ENCODE measurements at regions not wholly inside any gene's neighbourhood (a gene's known extent, or its start where the extent isn't known, plus 50 kb on each side); places are given as distances from the start of the nearest gene placed in this dataset.

DNA sequence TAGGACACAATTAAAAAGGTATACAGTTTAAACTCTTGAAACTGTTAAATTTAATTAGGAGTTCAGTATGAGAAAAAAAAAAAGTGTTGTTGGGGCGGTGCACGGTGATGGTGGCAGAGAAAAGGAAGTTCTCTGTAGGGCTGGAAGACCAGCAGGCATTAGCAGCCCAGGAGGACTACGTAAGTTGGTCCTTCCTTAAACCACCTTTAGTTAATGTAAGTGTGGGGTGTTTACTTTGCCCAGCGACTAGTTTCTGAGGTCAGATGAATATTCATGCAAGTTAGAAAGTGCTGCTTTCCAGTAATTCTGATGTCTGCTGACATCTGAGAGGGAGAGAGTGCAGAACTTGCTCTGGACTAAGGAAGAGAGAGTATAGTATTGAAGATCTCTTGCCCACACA, 54.9 kb downstream of the NKX2-1 start:
- no peak for DNase-seq (ENCODE audit: low spot score)

DNA sequence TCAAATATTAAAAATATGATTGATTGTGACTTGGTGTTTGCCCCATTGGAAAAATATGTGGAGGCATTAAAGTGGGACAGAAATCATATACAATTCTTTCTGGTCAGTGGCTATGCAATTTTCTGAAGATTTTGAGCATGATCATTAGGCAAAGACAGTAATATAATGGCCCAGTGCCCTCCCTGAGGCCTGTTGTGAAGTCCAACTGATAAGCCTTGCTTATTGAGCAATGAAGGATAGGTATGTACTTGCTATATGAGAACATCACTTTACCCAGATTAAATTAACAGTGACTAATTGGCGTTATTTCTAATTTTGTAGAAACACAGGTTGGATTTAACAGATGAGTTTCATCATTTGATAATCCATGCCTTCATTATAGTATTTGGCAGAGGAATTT, 57.1 kb downstream of the NKX2-1 start:
- DNase-seq (ENCODE audit: low spot score): no peak

DNA sequence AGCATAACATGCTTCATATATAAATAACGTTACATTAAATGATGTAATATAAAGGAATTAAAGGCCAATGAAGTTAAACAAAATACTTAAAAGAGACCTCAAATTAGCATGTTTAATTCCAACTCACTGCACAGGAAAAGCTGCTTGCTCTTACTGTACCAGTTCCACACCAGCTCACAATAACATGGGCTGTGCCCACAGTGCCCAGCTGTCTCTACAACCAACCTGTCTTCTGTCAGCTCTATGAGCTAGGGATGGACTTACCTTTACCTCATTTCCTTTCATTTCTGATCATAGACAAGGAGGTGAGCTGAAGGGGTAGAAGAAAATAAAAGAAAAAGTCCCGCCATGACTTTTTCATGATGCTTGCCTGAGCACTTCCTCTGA, 64.8 kb downstream of the NKX2-1 start:
- no peak for DNase-seq (ENCODE audit: low spot score)

DNA sequence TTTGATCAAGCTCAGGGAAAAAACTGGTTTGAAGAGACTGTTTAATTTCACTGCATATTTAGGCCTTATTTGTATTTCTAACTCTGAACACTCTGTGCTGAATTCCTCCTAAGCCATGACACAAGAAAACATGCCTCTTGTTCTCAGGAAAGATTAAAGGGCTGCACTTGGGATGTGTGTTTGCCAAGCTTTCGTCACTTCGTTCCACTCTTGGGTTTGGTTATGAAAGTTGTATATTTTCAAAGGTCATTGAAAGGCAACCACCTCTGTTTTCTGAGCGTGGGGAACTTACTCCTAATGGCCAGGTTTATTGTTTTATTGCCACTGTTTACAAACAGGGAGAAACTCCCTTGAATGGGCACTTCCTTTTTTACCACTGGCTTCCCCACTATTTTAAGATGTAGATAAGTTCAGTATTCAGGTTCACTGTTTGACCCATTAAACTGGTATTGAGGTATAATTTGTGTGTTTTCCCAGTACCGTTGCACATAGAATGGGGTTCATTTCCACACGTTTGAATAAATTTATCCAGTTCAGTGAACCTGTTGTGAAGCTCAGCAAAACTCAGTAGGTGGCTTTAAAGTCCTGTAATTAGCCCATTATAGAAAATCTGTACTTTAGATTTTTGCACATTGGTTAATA, 65.3 kb downstream of the NKX2-1 start:
- peak; percentile 20 for DNase-seq (ENCODE audit: low spot score)

DNA sequence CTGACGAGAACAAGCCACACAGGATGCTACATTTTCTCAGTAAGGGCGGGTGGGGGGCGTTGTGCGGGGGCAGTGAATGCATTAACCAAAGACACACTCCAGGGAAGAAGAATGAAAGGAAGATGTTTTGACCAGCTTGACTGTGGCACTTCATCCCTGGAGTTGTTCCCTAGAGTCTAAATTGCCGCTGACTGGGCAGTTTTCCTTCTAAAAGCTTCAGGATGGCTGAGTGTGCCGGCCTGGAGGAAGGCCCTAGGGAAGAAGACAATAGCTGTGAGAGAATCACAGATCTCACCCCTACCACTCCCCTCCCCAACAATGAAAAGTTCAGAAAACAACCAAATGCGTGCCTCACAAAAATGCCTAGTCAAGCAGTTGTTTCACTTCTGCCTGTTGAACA, 67.2 kb downstream of the NKX2-1 start:
- DNase-seq (ENCODE audit: low spot score): no peak

DNA sequence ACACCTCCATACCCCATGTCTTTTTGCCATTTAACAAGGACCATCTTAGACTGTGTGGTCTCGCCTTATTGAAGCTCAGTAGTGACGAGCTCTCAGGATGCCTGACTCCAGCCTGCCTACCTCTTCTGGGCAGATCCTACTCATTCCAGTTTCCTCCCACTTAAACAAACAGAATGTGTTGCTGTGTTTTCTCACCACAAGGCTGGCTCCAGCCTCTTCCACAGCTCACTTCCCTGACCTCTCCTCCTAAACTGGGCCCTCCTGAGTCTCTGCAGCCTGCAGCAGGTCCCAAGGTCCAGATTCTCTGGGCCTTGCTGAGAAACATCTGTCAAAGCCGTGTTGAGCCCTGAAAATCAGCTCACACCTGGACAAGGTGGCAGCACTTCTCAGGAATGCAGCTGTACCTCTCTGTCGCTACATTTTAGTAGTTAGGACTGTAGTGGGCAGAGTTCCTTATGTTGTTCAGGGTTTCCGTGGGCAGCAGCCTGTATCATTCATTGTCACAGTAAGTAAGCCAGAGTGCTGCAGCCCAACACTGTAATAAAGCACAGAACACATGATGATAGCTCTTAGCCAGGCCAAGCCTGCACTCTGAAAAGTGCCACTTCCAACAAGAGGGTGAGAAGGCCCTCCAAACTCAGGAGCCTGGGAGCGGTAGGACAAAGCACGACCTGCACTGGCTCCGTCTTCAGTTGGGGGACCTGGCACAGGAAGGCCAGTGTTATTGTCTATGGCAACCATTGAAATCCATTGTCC, 68.5 kb downstream of the NKX2-1 start:
- no peak for DNase-seq (ENCODE audit: low spot score)

DNA sequence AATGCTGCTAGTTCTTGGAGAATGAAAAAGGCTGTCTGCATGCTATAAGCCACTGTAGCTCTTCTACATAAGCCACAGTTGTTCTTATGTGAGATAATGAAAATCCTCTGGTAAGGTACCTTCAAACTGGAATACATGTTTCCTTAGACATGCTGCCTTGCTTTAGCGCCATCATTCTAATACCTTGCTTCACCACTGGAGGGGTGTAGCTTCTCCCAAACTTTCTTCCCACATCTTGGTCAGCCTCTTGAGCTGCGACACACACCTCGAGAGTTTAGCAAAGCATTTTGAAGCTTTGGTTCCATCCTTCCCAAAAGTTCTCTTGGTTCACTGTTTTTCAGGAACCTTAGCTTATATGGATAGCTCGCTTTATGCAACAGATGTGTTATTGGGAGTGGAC, 69.5 kb downstream of the NKX2-1 start:
- DNase-seq (ENCODE audit: low spot score): no peak

DNA sequence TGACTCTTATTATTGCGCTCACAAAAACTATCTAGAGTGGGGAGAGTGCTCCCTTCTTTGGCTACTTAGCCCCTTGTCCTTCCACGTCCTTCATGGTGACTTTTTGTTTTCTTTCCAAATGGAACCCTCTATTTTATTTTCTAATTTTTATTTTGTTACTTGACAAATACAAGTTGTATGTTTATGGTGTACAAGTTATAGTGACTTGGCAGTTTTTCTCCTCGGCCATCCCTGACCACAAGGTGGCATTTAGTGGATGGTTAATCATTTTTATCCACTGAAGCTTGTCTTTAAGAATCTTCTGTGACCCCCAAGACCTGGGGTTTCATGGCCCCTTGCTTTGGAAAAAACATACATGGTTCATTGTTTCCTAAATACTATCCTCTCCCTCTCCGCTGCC, 70.1 kb downstream of the NKX2-1 start:
- DNase-seq (ENCODE audit: low spot score): no peak

DNA sequence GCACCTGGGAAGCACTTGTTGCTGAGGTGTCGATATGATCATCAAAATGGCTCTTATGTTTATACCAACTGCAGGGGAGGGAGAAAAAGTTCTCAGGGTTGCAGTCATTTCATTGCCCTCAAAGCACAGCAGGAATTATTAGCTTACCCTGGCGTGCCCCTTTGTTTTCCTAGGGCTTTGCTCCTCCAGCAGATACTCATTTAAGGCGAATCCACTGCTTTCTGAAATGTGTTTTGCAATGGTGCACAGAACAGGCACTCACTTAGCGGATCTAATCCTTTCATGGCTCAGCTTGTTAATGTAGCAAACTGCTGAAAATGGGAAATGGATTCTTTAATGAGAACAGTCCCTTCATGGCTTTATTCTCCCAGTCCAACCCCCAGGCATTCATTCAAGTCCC, 76.7 kb downstream of the NKX2-1 start:
- DNase-seq (ENCODE audit: low spot score): no peak

DNA sequence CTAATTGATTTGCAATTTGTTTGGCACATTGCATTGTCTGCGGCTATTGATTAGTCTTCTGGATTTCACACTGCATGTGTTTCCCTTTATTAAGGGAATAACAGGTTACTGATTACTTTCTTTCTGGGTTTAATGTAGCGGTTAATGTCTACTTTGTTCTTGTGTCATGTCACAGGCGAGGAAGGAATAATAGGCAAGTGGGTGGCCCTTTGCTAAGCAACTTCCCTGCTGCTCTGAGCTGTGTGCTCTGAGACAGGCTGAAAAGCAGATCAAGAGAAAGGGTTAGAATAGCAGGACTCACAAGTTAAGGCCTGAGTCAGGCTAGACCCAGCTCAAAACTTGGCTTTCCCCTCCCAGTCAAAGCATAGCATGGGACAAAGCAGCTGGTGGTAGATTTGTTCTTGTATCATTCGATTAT, 77.2 kb downstream of the NKX2-1 start:
- DNase-seq (ENCODE audit: low spot score): no peak

DNA sequence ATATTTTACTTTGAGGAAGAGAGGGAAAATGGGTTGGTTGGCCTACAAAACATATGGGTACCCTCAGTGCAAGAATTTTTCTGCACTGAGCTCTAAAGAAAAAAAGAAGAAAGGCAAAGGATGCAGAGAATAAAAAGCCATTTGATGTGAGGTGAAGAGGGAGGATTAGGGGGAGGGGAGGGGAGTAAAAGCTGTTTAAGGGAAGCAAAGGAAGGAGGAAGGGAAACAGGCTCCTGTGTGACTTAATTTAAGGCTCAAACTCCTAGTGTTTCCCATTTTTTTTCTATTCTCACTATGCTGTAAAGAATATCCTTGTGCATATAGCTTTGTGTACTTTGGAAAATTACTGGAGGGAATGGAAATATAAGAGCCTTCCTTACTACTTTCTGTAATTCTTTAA, 78.7 kb downstream of the NKX2-1 start:
- DNase-seq (ENCODE audit: low spot score): no peak

DNA sequence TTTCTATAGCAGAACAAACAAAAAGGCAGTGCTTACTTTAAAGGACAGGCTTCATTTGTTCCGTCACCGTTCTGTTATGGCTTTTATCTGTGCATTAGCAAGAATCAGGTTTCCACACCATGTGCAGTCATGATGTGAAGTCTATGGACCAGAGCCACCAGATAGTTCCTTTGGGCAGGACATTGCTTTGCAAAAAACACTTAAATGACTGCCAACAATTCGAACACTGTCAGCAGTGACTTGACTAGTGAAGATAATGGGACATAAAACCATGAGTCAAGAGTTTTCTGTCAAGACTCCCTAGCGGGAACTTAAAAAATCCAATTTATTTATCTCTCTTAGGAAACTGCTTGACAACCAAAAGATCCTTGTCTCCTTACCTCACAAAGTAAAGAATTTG, 80.3 kb downstream of the NKX2-1 start:
- DNase-seq (ENCODE audit: low spot score): no peak

DNA sequence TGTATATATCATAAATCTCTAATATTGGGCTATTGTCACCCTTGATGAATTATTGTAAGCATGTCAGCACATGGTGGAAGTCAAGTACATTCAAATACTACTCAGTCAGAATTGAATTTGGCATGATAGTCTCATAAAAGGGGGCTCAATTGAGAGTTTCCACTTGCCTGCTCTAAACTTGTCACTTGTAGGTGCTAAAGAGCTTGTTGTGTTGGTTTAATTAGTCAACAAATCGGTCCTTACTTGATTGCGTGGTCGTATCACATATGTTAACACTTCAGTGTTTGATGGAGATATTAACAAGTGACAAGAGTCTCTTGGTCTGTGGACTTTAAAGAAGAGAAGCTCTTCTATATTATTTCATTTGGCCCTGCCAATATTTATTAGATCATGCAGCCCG, 81.1 kb downstream of the NKX2-1 start:
- no peak for DNase-seq (ENCODE audit: low spot score)

DNA sequence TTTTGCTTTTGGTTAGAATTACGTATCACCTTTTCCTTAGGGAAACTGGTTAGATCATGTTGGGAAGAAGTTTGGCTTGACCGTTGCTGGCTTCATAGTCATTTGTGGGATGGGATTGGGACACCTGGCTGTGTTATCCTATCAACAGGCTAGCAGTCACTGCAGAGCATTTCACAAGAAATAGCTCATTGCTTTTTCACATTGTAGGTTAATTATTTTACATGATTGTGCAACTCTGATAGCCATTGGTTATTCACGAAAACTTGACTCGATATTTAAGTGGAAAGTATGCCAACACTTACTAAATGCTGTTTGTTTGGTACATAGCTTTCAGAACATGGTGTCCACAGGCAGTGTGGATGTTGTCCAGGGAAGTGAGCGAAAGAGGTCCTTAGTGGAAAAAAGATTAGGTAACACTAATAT, 89.4 kb downstream of the NKX2-1 start:
- DNase-seq (ENCODE audit: low spot score): no peak

DNA sequence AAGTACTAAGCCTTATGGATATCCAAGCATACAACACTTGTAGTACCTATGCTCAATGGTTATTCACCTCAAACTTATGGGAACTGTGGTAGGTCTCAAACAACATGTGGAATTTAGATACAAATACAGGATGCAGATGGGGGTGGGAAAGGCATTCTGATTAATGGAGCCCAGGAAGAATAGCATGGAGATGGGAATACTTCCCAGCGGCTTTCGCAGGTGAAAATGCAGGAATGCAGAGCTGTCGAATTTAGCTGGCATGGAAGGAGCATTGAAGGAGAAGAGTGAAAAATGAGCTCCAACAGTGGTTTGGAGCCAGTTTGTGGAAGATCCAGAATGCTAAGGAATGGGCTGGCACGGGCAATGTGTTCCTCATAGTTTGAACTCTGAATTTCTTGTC, 89.9 kb downstream of the NKX2-1 start:
- DNase-seq (ENCODE audit: low spot score): no peak

DNA sequence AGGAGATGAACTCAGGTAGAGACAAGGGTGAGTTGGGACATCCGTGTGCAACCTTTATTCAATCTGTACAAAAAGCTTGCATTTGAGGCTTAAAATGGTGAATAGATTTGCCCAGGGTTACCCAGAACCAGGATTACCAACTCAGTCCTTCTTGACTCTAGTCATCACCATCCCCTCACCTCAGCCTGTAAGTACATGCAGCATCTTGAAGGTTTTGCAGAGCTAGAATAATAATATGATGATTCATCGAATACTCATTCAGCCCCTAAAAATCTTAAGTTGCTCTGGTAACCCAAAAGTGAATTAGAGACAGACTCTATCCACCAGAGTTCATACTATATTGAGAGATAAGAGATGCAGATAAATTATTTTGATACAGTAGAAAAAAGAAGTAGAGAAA, 90.3 kb downstream of the NKX2-1 start:
- no peak for DNase-seq (ENCODE audit: low spot score)

DNA sequence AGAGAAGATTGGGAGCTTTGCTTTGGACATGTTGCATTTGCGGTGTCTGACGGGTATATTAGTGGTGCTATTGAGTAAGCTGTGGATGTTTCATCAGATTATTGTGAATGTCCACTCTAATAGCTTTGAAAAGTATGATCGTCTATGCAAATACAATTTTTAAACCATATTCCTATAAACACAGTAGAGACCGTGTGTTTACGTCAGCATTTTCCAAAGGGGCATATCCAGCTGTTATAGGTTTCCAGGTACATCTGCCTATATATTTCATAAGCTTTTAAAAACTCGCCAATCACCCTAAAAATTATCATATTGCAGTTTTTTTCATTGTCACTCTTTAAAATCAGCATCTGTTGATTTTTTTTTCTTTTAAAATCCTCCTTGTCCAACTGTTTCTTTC, 91.7 kb downstream of the NKX2-1 start:
- no peak for DNase-seq (ENCODE audit: low spot score)

DNA sequence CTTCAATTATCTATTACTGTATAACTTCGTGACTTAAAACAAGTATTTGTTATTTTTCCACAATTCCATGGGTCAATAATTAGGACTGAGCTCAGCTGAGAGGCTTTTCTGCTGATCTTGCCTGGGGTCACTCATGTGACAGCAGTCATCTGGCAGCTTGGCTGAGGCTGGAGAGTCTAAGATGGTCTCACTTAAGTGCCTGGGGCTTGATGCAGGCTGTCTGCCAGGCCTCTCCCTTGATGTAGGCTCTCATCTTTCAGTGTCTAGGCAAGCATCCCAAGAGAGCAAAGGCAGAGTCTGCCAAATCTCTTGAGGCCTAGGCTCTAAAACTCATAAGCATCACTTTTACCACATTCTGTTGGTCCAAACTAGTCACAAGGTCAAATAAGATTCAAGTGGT, 93.2 kb downstream of the NKX2-1 start:
- DNase-seq (ENCODE audit: low spot score): no peak

DNA sequence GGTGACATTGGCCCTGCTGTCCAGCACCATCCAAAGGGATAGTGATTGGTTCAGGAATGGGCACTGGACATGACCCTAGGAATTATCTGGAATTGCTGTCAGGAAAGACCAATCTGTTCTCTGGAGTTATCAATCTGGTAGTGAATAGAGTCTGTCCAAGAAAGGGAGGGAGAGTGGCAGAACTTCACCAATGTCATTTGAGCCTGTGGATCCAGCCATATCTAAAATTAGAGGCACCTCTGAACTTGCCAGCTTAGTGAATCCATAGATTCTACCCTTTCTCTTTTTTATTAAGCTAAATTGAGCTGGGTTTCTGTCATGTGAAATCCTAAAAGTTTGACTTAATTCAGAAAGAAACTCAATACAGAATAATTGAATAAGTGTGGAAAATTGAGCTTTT, 93.9 kb downstream of the NKX2-1 start:
- DNase-seq (ENCODE audit: low spot score): no peak

DNA sequence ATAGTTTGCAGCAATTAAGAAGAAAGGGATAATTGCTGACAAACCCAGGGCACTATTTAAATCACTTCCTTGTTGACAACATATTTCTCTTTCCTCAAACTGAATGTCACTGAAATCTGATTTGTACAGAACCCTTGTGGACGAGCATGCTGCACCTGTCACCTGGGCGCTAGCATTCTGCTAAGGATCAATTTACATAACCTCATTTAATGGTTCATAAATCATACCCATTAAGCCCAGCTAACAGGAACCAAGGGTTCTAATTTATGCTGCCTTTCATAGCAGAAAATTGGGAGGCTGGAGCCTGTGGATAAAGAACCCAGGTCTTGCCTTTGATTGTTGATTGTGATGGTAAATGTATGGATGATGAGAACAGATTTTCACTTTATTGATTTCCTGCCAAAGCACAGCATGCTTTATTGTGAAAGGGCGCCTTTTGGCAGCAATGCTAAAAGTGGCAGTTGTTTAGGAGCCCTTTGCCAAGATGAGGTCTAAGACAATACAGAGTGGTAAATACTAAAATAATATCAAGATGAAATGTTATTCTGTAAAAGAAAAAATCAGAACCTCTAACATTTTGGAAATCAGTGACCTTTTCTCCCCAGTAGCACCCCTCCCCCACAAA, 95.4 kb downstream of the NKX2-1 start:
- no peak for DNase-seq (ENCODE audit: low spot score)

DNA sequence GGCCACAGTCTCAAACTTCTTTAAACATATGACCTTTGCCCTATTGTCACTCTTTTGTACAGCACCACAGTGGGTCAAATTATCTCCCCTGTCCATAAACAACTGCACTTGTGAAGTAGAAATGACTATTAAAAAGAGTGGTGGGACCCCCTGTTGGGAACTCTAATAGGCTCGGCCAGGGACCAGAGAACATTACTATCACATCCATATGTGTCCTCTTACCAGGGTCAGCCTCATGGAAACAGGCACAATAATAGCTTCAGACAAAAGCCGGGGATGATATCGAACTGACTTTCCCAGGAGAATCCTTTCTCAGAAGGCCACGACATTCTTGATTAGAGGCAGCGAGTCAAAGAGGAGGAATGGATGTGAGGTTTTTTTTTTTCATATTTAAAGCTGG, 96.6 kb downstream of the NKX2-1 start:
- no peak for DNase-seq (ENCODE audit: low spot score)

DNA sequence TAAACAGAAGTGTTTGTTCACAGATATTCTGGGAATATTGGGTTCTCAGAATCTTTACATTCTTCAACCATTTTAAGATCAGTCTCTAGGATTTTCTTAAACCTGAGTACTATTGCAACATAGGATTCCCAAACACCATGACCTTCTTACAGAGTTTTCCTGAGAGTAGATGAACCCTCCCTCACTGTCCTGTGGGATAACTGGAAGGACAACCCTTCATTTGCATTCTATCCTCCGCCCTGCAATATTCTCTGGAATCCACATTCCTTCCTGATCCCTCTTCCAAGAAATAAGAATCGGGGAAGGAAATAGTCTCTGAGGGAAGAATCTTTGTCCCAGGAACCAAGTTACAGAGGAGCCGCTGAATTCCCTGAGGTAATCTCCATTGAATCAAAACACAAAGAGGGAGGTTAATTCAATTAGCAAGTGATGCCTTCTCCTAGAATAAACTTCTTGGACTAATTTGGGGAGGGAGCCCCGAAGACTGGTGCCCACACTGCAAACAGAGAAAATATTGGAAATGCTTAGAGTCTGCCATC, 99.8 kb upstream of the MBIP start:
- no peak for DNase-seq (ENCODE audit: low spot score)

DNA sequence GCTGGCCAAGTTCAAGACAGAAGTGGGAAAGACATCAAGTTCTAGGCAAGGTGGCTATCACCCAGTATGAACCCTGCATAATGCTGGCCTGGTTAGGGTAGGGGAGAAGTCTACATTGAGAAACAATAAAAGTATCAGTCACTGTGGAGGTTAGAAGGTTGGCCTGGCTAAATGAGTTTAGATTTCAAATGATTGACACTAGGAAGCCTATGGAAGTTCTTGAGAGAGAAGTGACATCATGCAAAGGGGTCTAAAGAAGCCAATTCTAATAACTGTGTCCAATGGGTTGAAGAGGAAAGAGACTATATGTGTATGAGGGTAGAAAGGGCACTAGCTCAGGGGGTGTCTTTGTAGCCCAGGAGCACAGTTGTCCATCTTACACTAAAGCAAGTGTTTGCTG, 98.5 kb upstream of the MBIP start:
- DNase-seq (ENCODE audit: low spot score): no peak
